Upper lobe of left lung (tissue), 6 donors: ENCODE measurements at regions not wholly inside any gene's neighbourhood (a gene's known extent, or its start where the extent isn't known, plus 50 kb on each side); places are given as distances from the start of the nearest gene placed in this dataset.

ENCODE experiments used
- ATAC-seq, 2 donors: fragments of 200-7000 bp; cut with Tn5 transposase; one replicate each; pipeline ENCODE4 v1.9.1; 2022; ENCODE audit warnings: mild to moderate bottlenecking in 2 of 2, moderate library complexity in 2 of 2; ENCODE audit not compliant: low FRiP score in 2 of 2
- DNase-seq, 2 donors: peaks; one replicate each; pipeline ENCODE4 v3.0.0-alpha.2; 2019 to 2020
- H3K27ac ChIP-seq, 4 donors: fragments of 200-600 bp; sonication (generic); one replicate each; pipeline ENCODE4 v1.5.1; 2016 to 2019
- H3K27me3 ChIP-seq, 4 donors: fragments of 200-600 bp; sonication (generic); one replicate each; pipeline ENCODE4 v1.5.1; 2017 to 2019
- H3K36me3 ChIP-seq, 4 donors: fragments of 200-600 bp; sonication (generic); one replicate each; pipeline ENCODE4 v1.5.1; 2016 to 2019
- H3K4me1 ChIP-seq, 4 donors: fragments of 200-600 bp; sonication (generic); one replicate each; pipeline ENCODE4 v1.5.1; 2018 to 2019
- H3K4me3 ChIP-seq, 4 donors: fragments of 200-600 bp; sonication (generic); one replicate each; pipeline ENCODE4 v1.5.1; 2017 to 2019; ENCODE audit warnings: mild to moderate bottlenecking in 2 of 4, moderate library complexity in 1 of 4
- H3K9me3 ChIP-seq, 4 donors: fragments of 200-600 bp; sonication (generic); one replicate each; pipeline ENCODE4 v1.5.1; 2018 to 2019
- CTCF ChIP-seq, 6 experiments: fragments of 450-650 bp in 4 of 6; fragments of 200-600 bp in 2 of 6; sonication (generic) in 2 of 6; IDR thresholded peaks; one replicate each; pipeline ENCODE4 v1.5.1; 2016 to 2019; ENCODE audit warnings: antibody characterized with exemption in 6 of 6
- EP300 ChIP-seq, 4 donors: sonication (generic); formaldehyde crosslinking; IDR thresholded peaks; one replicate each; pipeline ENCODE4 v1.5.1; 2017; ENCODE audit warnings: antibody characterized with exemption in 4 of 4, control low read depth in 2 of 4
- POLR2A ChIP-seq, 4 donors: fragments of 450-650 bp; IDR thresholded peaks; one replicate each; pipeline ENCODE4 v1.5.1; 2016 to 2017; ENCODE audit warnings: antibody characterized with exemption in 4 of 4, mild to moderate bottlenecking in 2 of 4
- POLR2AphosphoS5 ChIP-seq, 2 donors: sonication (generic); formaldehyde crosslinking; IDR thresholded peaks; one replicate each; pipeline ENCODE4 v1.5.1; 2017; ENCODE audit warnings: antibody characterized with exemption in 2 of 2
- WGBS, 2 donors: methylation state at CpG; one replicate each; pipeline ENCODE4 v1.1.5; 2017 to 2018; 5-methylcytosine and 5-hydroxymethylcytosine counted together
- donor health status: DM: no; HTN: no; CAD: no; lungs with moderate emphysema.
- donor health status: DM: no; HTN: yes; CAD: no; lungs with severe emphysema.

- 65 to 66% methylated on average over 4 of the region's 4 CpGs for WGBS, 2 donors
- Histone ChIP-seq H3K27me3 (no peaks in the 10 kb centered on the region), H3K36me3 (no peaks in the 10 kb centered on the region), H3K27ac (no peak overlapping the region), H3K4me3 (no peak overlapping the region), H3K9me3 (peaks cover 0 to 9% (median 0%) of the 10 kb centered on the region in 4 donors), H3K4me1 (no peaks in the 10 kb centered on the region)
- TF ChIP-seq POLR2AphosphoS5 (IDR thresholded peaks at IDR 0.05) (no peak), EP300 (IDR thresholded peaks at IDR 0.05) (no peak), CTCF (IDR thresholded peaks at IDR 0.05) (no peak), POLR2A (IDR thresholded peaks at IDR 0.05) (no peak)
- ATAC-seq: no peak
- DNase-seq: no peak
Measured at GRCh38 chr9:83151627-83152137, 88.7 kb upstream of the RASEF start.

GRCh38 chr9:83147315-83148149, 84.6 kb upstream of the RASEF start:
- Histone ChIP-seq H3K36me3 (no peaks in the 10 kb centered on the region), H3K27ac (no peak overlapping the region), H3K9me3 (peaks cover 0 to 9% (median 0%) of the 10 kb centered on the region in 4 donors), H3K4me1 (no peaks in the 10 kb centered on the region), H3K4me3 (no peak overlapping the region), H3K27me3 (no peaks in the 10 kb centered on the region)
- DNase-seq: no peak
- WGBS, 2 donors: 86 to 91% methylated on average over 9 to 10 of the region's 10 CpGs
- ATAC-seq: no peak
- TF ChIP-seq CTCF (IDR thresholded peaks at IDR 0.05) (no peak), POLR2A (IDR thresholded peaks at IDR 0.05) (no peak), POLR2AphosphoS5 (IDR thresholded peaks at IDR 0.05) (no peak), EP300 (IDR thresholded peaks at IDR 0.05) (no peak)

- H3K4me3 ChIP-seq: no peak overlapping the region
- ATAC-seq (no peak), DNase-seq (no peak)
- no peaks in the 10 kb centered on the region for H3K4me1 ChIP-seq
- peaks cover 0 to 9% (median 0%) of the 10 kb centered on the region in 4 donors for H3K9me3 ChIP-seq
- H3K27me3 ChIP-seq: no peaks in the 10 kb centered on the region
- H3K36me3 ChIP-seq: no peaks in the 10 kb centered on the region
- no peak overlapping the region for H3K27ac ChIP-seq
- no peak for TF ChIP-seq EP300 (IDR thresholded peaks at IDR 0.05)
- TF ChIP-seq POLR2AphosphoS5 (IDR thresholded peaks at IDR 0.05): no peak
- TF ChIP-seq POLR2A (IDR thresholded peaks at IDR 0.05): no peak
- no peak for TF ChIP-seq CTCF (IDR thresholded peaks at IDR 0.05)
- WGBS, 2 donors: 82% methylated on average over 4 of the region's 4 CpGs
Measured at GRCh38 chr9:83146325-83146724, 83.4 kb upstream of the RASEF start.

DNA sequence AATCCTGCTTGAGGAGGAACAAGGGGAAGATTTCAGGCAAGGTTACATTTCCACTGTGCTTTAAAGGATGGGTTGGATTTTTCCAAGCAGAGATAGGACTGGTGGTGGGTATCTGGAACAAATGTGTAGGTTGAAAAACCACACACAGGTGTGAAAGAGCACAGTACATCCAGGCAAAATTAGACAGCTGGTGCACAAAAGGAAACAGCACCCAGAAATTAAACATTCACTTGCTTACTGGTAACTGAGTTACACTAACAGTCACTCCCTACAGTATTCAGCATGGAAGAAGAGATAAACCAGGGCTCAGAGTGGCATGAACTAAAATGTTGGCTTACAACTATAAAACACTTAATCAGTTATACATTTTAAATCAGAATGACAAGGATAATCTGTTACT, 81.5 kb upstream of the RASEF start:
- DNase-seq: no peak
- Histone ChIP-seq H3K36me3 (no peaks in the 10 kb centered on the region), H3K27me3 (no peaks in the 10 kb centered on the region), H3K27ac (no peak overlapping the region), H3K4me3 (no peak overlapping the region), H3K9me3 (peaks cover 0 to 9% (median 0%) of the 10 kb centered on the region in 4 donors), H3K4me1 (no peaks in the 10 kb centered on the region)
- ATAC-seq: no peak
- TF ChIP-seq POLR2A (IDR thresholded peaks at IDR 0.05): no peak
- TF ChIP-seq CTCF (IDR thresholded peaks at IDR 0.05): no peak
- no peak for TF ChIP-seq POLR2AphosphoS5 (IDR thresholded peaks at IDR 0.05)
- no peak for TF ChIP-seq EP300 (IDR thresholded peaks at IDR 0.05)

DNA sequence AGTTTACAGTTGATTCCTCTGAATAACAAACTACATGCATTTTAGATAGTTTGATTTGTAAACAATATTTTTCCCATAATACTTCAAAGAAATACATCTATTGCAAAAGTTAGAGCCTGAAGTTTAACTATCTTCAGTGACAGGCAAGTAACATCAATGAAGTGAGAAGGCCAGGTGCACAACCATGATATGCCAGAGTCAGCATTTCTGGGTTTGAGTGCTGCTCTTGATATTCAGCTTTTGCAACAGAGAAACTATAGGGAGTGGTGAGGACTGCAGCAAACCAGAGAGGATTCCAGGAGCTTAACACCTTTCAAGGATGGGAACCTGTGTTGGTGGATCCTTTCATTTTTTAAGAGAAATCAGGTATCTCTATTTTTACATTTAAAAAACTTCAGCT, 79.4 kb upstream of the RASEF start:
- ATAC-seq (no peak), DNase-seq (no peak)
- no peak for TF ChIP-seq POLR2AphosphoS5 (IDR thresholded peaks at IDR 0.05)
- TF ChIP-seq POLR2A (IDR thresholded peaks at IDR 0.05): no peak
- TF ChIP-seq EP300 (IDR thresholded peaks at IDR 0.05): no peak
- no peak for TF ChIP-seq CTCF (IDR thresholded peaks at IDR 0.05)
- no peaks in the 10 kb centered on the region for H3K4me1 ChIP-seq
- no peak overlapping the region for H3K4me3 ChIP-seq
- peaks cover 0 to 2% (median 0%) of the 10 kb centered on the region in 4 donors for H3K9me3 ChIP-seq
- H3K36me3 ChIP-seq: no peaks in the 10 kb centered on the region
- no peak overlapping the region for H3K27ac ChIP-seq
- no peaks in the 10 kb centered on the region for H3K27me3 ChIP-seq
